Loucy (cell line): ENCODE measurements at regions not wholly inside any gene's neighbourhood (a gene's known extent, or its start where the extent isn't known, plus 50 kb on each side); places are given as distances from the start of the nearest gene placed in this dataset.

ENCODE experiments used
- CTCF ChIP-seq: fragments of 200-600 bp; sonication (generic); conservative IDR thresholded peaks from 2 replicates; pipeline ENCODE4 v1.5.1; 2014; ENCODE audit warnings: mild to moderate bottlenecking, antibody characterized with exemption, low read length
- EZH2phosphoT487 ChIP-seq: fragments of 200-600 bp; IDR thresholded peaks from 2 replicates; pipeline ENCODE4 v1.6.1; 2018; ENCODE audit warnings: antibody characterized with exemption, mild to moderate bottlenecking, moderate library complexity, borderline replicate concordance

GRCh38 chr1:83641796-83642443 lies 357.0 kb downstream of the TTLL7 start:
- TF ChIP-seq CTCF (no peak), EZH2phosphoT487 (no peak)
